GM10266 (cell line): ENCODE measurements at regions not wholly inside any gene's neighbourhood (a gene's known extent, or its start where the extent isn't known, plus 50 kb on each side); places are given as distances from the start of the nearest gene placed in this dataset.
"Not testable (repeated sequence)": the region's sequence is repeated elsewhere in the genome, so short reads cannot be mapped to it uniquely, and the experiment has no call there.

Experiments used
- DNase-seq: peaks from one replicate; pipeline ENCODE4 v3.0.0; 2012; ENCODE audit errors: extremely low spot score
- TF ChIP-seq, protein P1 (sequence below): IDR thresholded peaks from 2 replicates; pipeline ENCODE4 v1.5.1; 2012; ENCODE audit warnings: mild to moderate bottlenecking, low read depth; ENCODE audit not compliant: control insufficient read depth, insufficient read depth; ENCODE audit errors: missing control alignments

DNA sequence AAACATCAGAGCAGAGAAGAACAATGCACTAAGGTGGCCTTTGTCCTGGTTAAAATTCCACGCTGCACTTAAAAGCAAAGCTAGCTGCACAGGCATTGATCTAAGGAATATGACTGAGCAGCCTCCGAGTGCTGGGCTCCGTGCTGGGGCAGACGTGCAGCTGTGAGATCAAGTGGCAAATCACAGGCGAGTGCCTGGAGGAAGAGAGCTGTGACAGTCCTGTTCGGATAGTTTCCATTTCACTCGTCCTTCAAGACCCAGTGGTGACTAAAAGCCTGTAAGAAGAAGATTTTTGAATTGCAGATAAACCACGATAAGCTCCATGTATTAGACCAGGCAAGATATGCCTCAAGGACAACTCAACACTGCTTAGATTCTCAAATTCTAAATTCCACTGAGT, 247.9 kb downstream of the ANKRD60 start:
- TF ChIP-seq, protein P1, sequence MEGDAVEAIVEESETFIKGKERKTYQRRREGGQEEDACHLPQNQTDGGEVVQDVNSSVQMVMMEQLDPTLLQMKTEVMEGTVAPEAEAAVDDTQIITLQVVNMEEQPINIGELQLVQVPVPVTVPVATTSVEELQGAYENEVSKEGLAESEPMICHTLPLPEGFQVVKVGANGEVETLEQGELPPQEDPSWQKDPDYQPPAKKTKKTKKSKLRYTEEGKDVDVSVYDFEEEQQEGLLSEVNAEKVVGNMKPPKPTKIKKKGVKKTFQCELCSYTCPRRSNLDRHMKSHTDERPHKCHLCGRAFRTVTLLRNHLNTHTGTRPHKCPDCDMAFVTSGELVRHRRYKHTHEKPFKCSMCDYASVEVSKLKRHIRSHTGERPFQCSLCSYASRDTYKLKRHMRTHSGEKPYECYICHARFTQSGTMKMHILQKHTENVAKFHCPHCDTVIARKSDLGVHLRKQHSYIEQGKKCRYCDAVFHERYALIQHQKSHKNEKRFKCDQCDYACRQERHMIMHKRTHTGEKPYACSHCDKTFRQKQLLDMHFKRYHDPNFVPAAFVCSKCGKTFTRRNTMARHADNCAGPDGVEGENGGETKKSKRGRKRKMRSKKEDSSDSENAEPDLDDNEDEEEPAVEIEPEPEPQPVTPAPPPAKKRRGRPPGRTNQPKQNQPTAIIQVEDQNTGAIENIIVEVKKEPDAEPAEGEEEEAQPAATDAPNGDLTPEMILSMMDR: no peak
- no peak for DNase-seq

DNA sequence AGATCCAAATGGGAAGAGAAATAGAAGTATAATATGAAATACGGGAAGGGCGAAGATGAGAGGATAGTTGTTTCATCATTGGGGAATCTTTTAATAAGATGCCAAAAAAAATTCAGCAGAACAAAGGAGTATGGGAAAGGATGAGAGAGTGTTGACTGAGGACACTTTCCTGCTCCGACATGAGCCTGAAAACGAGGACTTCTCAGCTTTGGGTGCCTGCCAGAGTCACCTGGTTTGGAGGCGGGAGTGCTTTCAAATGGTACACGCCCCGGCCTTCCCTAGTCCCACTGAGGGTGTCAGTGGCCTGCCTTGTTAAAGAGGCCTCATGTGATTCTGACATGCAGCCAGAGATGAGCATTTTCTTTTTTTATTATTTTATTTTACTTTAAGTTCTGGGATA, 250.9 kb downstream of the ANKRD60 start:
- no peak for DNase-seq
- TF ChIP-seq, protein P1: no peak

DNA sequence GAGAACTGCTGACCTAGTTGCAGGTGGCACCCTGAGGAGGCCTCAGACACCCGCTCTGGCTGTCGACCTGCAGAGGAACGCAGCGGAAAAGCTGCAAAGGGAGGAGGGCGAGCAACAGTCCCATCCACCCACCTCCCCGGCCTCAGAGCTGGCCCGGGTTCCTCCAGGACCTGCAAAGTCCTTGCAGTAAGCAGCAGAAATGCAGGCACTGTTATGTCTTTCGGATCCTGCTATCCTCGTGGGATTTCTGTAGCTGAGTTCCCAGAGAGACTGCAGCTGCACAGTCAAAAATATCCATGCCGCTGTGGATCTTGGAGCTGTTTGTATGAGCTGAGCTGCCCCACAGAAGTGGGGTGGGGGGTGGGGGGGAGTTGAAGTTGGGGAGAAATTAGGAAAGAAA, 251.3 kb downstream of the ANKRD60 start:
- TF ChIP-seq, protein P1: no peak

DNA sequence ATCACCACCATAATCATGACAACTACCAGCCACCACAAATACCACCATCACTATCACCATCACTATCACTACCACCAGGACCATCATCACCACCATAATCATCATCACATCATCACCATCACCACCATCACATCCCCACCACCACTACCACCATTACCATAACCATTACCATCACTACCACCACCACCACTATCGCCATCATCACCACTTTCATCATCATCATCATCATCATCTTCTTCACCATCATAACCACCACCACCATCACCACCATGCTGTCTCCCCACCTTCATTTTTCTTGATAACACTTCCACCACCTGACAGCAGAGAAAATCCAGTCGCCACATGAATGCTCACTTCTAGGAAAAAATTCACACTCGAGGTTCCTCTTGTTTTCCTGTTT, 253.6 kb downstream of the ANKRD60 start:
- no peak for DNase-seq

More for the DNA sequence above, 251.3 kb downstream of the ANKRD60 start:
- no peak for DNase-seq

DNA sequence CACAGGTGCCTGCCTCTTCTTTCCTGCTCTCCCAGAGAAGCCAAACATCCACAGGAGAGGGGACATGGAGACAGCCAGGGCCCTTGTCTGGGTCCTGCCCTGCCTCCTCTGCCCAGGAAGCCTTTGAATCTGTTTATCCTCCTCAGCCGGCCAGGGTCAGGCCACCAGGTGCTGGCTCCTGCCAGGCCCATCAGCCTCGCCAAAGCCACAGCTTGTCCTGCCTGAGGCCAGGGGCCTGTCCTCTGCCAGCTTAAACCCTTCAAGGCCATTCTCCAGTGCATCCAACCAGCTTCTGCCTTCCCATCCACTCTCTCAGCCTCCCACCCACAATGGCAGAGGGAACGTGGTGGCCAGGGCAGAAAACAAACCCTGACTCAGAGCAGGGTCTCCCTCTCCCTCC, 254.6 kb downstream of the ANKRD60 start:
- no peak for DNase-seq
- TF ChIP-seq, protein P1: no peak

More for the DNA sequence above, 253.6 kb downstream of the ANKRD60 start:
- TF ChIP-seq, protein P1: no peak

DNA sequence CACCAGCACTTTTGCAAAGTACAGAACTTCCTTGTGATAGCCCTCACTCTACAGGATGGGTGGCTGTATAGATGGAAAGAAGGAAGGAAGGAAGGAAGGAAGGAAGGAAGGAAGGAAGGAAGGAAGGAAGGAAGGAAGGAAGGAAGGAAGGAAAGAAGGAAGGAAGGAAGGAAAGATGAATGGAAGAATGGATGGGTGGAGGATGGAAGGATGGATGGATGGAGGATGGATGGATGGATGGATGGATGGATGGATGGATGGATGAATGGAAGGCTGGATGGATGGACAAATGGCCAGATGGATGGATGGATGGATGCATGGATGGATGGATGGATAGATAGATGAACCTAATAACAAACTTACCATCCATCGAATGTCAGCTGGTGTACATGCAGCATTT, 256.9 kb downstream of the ANKRD60 start:
- not testable (repeated sequence) for DNase-seq

DNA sequence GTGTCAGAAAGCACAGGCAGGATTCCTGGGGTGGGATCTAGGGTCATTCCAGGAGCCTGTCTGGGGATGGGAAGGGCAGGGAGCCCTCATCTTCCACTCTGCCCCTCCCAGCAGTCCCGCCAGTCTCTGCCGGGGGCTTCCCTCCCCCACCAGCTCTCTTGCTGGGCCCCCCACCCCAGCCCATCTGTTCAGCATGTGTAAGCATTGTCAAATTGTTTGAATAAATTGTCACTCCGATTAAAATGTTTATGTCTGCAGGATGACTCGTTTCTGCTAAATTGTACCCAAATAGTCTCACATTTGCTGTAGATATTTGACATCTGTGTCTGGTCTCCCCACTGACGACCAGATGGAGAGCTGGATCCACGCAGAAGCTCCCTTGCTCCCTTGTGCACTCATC, 257.6 kb downstream of the ANKRD60 start:
- TF ChIP-seq, protein P1: no peak
- DNase-seq: no peak

DNA sequence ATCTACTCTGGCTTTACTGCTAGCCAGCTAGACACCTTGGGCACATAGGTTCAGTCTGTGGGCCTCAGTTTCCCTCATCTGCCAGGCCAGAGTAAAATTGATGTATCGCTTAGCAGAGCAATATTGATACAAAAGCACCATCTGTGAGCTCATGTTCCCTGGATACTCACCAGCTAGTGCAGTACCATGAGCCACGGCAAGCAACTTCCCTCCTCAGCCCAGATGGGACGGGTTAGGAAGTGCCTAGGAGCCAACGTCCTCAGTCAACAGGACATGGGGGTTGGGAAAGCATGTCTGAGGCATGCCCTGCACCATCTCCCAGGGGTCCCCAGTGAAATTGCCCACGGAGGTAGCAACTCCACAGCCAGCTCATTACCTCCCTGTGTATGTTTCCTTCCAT, 258.3 kb downstream of the ANKRD60 start:
- no peak for DNase-seq
- TF ChIP-seq, protein P1: no peak
